HL-60 (cell line): ENCODE measurements at regions not wholly inside any gene's neighbourhood (a gene's known extent, or its start where the extent isn't known, plus 50 kb on each side); places are given as distances from the start of the nearest gene placed in this dataset.
"Not testable (repeated sequence)": the region's sequence is repeated elsewhere in the genome, so short reads cannot be mapped to it uniquely, and the experiment has no call there.

Experiments used
- DNase-seq, 2 experiments: peaks; one replicate each; pipeline ENCODE4 v3.0.0-alpha.2; 2010 to 2020; ENCODE audit warnings: low read depth in 1 of 2, low spot score in 1 of 2
- H3K27ac ChIP-seq: fragments of 250-450 bp; sonication (Bioruptor Pico); replicated peaks from 2 replicates; pipeline ENCODE4 v1.5.1; 2020; ENCODE audit warnings: mild to moderate bottlenecking, moderate library complexity
- H3K27me3 ChIP-seq: fragments of 250-450 bp; sonication (Bioruptor Pico); 2 replicates; pipeline ENCODE4 v1.5.1; 2021; ENCODE audit warnings: mild to moderate bottlenecking, moderate library complexity; ENCODE audit not compliant: insufficient read depth, poor library complexity, severe bottlenecking
- H3K4me3 ChIP-seq: replicated peaks from 2 replicates; pipeline ENCODE4 v1.5.1; 2011; ENCODE audit warnings: mild to moderate bottlenecking, control low read depth, low read length; ENCODE audit not compliant: insufficient read depth
- GABPA ChIP-seq: IDR thresholded peaks from 2 replicates; pipeline ENCODE4 v1.6.1; 2012; ENCODE audit warnings: low read depth
- POLR2AphosphoS5 ChIP-seq: IDR thresholded peaks from 2 replicates; pipeline ENCODE4 v1.6.1; 2012; ENCODE audit warnings: low read depth
- REST ChIP-seq: IDR thresholded peaks from 2 replicates; pipeline ENCODE4 v1.6.1; 2012; ENCODE audit warnings: low read depth; ENCODE audit not compliant: insufficient replicate concordance
- SPI1 ChIP-seq: IDR thresholded peaks from 2 replicates; pipeline ENCODE4 v1.6.1; 2012; ENCODE audit warnings: low read depth, mild to moderate bottlenecking, borderline replicate concordance
- TF ChIP-seq, protein P1 (sequence below): IDR thresholded peaks from one replicate; pipeline ENCODE4 v1.5.1; 2011; ENCODE audit warnings: low read length, control low read depth, inconsistent platforms; ENCODE audit not compliant: insufficient read depth

DNA sequence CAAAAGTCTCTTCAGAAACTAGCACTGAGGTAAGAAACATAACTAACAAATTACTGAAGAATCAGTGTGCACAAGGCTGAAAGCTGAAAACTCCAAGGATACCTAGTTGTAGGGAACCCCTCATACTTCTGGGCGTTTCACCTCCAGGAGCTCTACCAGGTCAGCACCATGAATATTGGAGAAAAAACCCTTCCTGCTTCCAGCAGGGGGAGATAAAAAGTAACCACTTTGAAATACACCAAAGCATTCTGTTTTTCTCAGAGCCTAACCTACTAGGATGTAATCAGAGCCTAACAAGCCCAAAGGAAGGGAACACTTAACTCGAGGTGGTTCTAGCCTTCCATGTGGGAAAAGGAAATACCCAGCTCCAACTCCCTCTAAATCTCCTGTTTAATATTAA lies 175.8 kb upstream of the MME start:
- TF ChIP-seq REST (no peak), POLR2AphosphoS5 (no peak), SPI1 (no peak), GABPA (no peak)
- TF ChIP-seq, protein P1, sequence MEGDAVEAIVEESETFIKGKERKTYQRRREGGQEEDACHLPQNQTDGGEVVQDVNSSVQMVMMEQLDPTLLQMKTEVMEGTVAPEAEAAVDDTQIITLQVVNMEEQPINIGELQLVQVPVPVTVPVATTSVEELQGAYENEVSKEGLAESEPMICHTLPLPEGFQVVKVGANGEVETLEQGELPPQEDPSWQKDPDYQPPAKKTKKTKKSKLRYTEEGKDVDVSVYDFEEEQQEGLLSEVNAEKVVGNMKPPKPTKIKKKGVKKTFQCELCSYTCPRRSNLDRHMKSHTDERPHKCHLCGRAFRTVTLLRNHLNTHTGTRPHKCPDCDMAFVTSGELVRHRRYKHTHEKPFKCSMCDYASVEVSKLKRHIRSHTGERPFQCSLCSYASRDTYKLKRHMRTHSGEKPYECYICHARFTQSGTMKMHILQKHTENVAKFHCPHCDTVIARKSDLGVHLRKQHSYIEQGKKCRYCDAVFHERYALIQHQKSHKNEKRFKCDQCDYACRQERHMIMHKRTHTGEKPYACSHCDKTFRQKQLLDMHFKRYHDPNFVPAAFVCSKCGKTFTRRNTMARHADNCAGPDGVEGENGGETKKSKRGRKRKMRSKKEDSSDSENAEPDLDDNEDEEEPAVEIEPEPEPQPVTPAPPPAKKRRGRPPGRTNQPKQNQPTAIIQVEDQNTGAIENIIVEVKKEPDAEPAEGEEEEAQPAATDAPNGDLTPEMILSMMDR = no peak
- H3K27me3 ChIP-seq = no peaks in the 10 kb centered on the region
- no peak overlapping the region for H3K27ac ChIP-seq
- no peak overlapping the region for H3K4me3 ChIP-seq
- peak in 1 of 2 experiments; percentile 8 for DNase-seq

GRCh38 chr3:154902495-154902894 lies 177.6 kb upstream of the MME start:
- not testable (repeated sequence) for H3K4me3 ChIP-seq, H3K27ac ChIP-seq, H3K27me3 ChIP-seq, DNase-seq

- TF ChIP-seq SPI1 (no peak), REST (no peak), POLR2AphosphoS5 (no peak), GABPA (no peak)
- TF ChIP-seq, protein P1 = no peak
- DNase-seq = no peak
- Histone ChIP-seq H3K27ac (no peak overlapping the region), H3K4me3 (no peak overlapping the region), H3K27me3 (no peaks in the 10 kb centered on the region)
Observed at GRCh38 chr3:154901278-154901677, 178.8 kb upstream of the MME start.

- no peak for DNase-seq
- Histone ChIP-seq H3K27me3 (no peaks in the 10 kb centered on the region), H3K27ac (no peak overlapping the region), H3K4me3 (no peak overlapping the region)
- no peak for TF ChIP-seq SPI1
- TF ChIP-seq GABPA = no peak
- no peak for TF ChIP-seq POLR2AphosphoS5
- TF ChIP-seq, protein P1 = no peak
- no peak for TF ChIP-seq REST
Observed at GRCh38 chr3:154900816-154901215, 179.3 kb upstream of the MME start.
